Prostate gland (tissue), 2 donors: ENCODE measurements at regions not wholly inside any gene's neighbourhood (a gene's known extent, or its start where the extent isn't known, plus 50 kb on each side); places are given as distances from the start of the nearest gene placed in this dataset.

ENCODE experiments used
- CTCF ChIP-seq, 4 experiments: fragments of 200-600 bp in 2 of 4; fragments of 450-650 bp in 2 of 4; sonication (generic) in 2 of 4; IDR thresholded peaks; 1 replicate in 3 of 4; 2 replicates in 1 of 4; pipeline ENCODE4 v1.5.1; 2016 to 2019; ENCODE audit warnings: antibody characterized with exemption in 4 of 4, mild to moderate bottlenecking in 2 of 4, moderate library complexity in 2 of 4
- POLR2A ChIP-seq: fragments of 450-650 bp; IDR thresholded peaks from one replicate; pipeline ENCODE4 v1.6.1; 2016; ENCODE audit warnings: antibody characterized with exemption, mild to moderate bottlenecking
- POLR2AphosphoS5 ChIP-seq: sonication (generic); formaldehyde crosslinking; IDR thresholded peaks from one replicate; pipeline ENCODE4 v1.6.1; 2017; ENCODE audit warnings: antibody characterized with exemption

GRCh38 chr3:77707281-77707680 lies 667.4 kb downstream of the ROBO2 start:
- TF ChIP-seq POLR2AphosphoS5, result no peak
- TF ChIP-seq CTCF (IDR thresholded peaks at IDR 0.05), result no peak
- no peak for TF ChIP-seq POLR2A
